Prostate gland (tissue), 2 donors: ENCODE measurements at regions not wholly inside any gene's neighbourhood (a gene's known extent, or its start where the extent isn't known, plus 50 kb on each side); places are given as distances from the start of the nearest gene placed in this dataset.

Source experiments
- DNase-seq: peaks from one replicate; pipeline ENCODE4 v3.0.0-alpha.2; 2019; ENCODE audit warnings: low spot score
- H3K27ac ChIP-seq, 2 donors: fragments of 200-600 bp; sonication (generic); 2 replicates each; pipeline ENCODE4 v1.5.1; 2017 to 2019
- H3K27me3 ChIP-seq: fragments of 200-600 bp; sonication (generic); replicated peaks from 2 replicates; pipeline ENCODE4 v1.5.1; 2019; ENCODE audit not compliant: insufficient read depth
- H3K36me3 ChIP-seq, 2 donors: fragments of 200-600 bp; sonication (generic); 1 replicate in 1 of 2; 2 replicates in 1 of 2; pipeline versions ENCODE4 v1.5.1 to v1.8.1; 2017 to 2019
- H3K4me1 ChIP-seq: fragments of 200-600 bp; sonication (generic); replicated peaks from 2 replicates; pipeline ENCODE4 v1.5.1; 2019
- H3K4me3 ChIP-seq, 2 donors: fragments of 200-600 bp; sonication (generic); 2 replicates each; pipeline ENCODE4 v1.5.1; 2017 to 2019
- H3K9me3 ChIP-seq: fragments of 200-600 bp; sonication (generic); 2 replicates; pipeline ENCODE4 v1.5.1; 2017
- CTCF ChIP-seq, 4 experiments: fragments of 200-600 bp in 2 of 4; fragments of 450-650 bp in 2 of 4; sonication (generic) in 2 of 4; IDR thresholded peaks; 1 replicate in 3 of 4; 2 replicates in 1 of 4; pipeline ENCODE4 v1.5.1; 2016 to 2019; ENCODE audit warnings: antibody characterized with exemption in 4 of 4, mild to moderate bottlenecking in 2 of 4, moderate library complexity in 2 of 4
- POLR2A ChIP-seq: fragments of 450-650 bp; IDR thresholded peaks from one replicate; pipeline ENCODE4 v1.6.1; 2016; ENCODE audit warnings: antibody characterized with exemption, mild to moderate bottlenecking
- POLR2AphosphoS5 ChIP-seq: sonication (generic); formaldehyde crosslinking; IDR thresholded peaks from one replicate; pipeline ENCODE4 v1.6.1; 2017; ENCODE audit warnings: antibody characterized with exemption
- WGBS: methylation state at CpG from one replicate; pipeline ENCODE4 v1.1.5; 2018; 5-methylcytosine and 5-hydroxymethylcytosine counted together
- intact Hi-C: fragments of 100-400 bp; cut with DNase I; formaldehyde crosslinking; loops from one replicate; pipeline ENCODE4 v1.14.2; 2022
- small RNA-seq, 2 donors: library from RNA; depleted of rRNA; stranded (forward); fragments of <200 nt; gene quantifications; one replicate each; pipeline ENCODE3, GENCODE V24; 2016

- H3K27ac ChIP-seq = no peak overlapping the region
- intact Hi-C loops = no loop called here
- no peak for TF ChIP-seq POLR2AphosphoS5
- no peak for TF ChIP-seq POLR2A
- no peak for TF ChIP-seq CTCF (IDR thresholded peaks at IDR 0.05)
- no peak overlapping the region for H3K4me3 ChIP-seq
- H3K36me3 ChIP-seq = no peaks in the 10 kb centered on the region
- no peaks in the 10 kb centered on the region for H3K27me3 ChIP-seq
- DNase-seq = no peak
- H3K4me1 ChIP-seq = no peaks in the 10 kb centered on the region
- WGBS = 55% methylated on average over 1 of the region's 1 CpG
- H3K9me3 ChIP-seq = no peaks in the 10 kb centered on the region
Observed at GRCh38 chr12:38587594-38587993, 271.0 kb downstream of the ALG10B start.

GRCh38 chr12:38588624-38589305 is 272.2 kb downstream of the ALG10B start:
- Histone ChIP-seq H3K36me3 (no peaks in the 10 kb centered on the region), H3K4me3 (no peak overlapping the region), H3K9me3 (no peaks in the 10 kb centered on the region), H3K4me1 (no peaks in the 10 kb centered on the region), H3K27ac (no peak overlapping the region), H3K27me3 (no peaks in the 10 kb centered on the region)
- DNase-seq = no peak
- intact Hi-C loops = no loop called here
- TF ChIP-seq POLR2AphosphoS5 = no peak
- TF ChIP-seq CTCF (IDR thresholded peaks at IDR 0.05) = no peak
- no peak for TF ChIP-seq POLR2A
- WGBS = 34% methylated on average over 4 of the region's 4 CpGs

GRCh38 chr12:38589306-38589632 is 272.7 kb downstream of the ALG10B start:
- DNase-seq = no peak
- WGBS = 58% methylated on average over 4 of the region's 4 CpGs
- intact Hi-C loops = no loop called here
- H3K27ac ChIP-seq = no peak overlapping the region
- TF ChIP-seq CTCF (IDR thresholded peaks at IDR 0.05) = no peak
- no peaks in the 10 kb centered on the region for H3K9me3 ChIP-seq
- no peaks in the 10 kb centered on the region for H3K4me1 ChIP-seq
- H3K4me3 ChIP-seq = no peak overlapping the region
- no peaks in the 10 kb centered on the region for H3K27me3 ChIP-seq
- H3K36me3 ChIP-seq = no peaks in the 10 kb centered on the region

- H3K27ac ChIP-seq = no peak overlapping the region
- TF ChIP-seq CTCF (IDR thresholded peaks at IDR 0.05) (no peak), POLR2A (no peak), POLR2AphosphoS5 (no peak)
- H3K4me1 ChIP-seq = no peaks in the 10 kb centered on the region
- no peak overlapping the region for H3K4me3 ChIP-seq
- H3K9me3 ChIP-seq = no peaks in the 10 kb centered on the region
- no peaks in the 10 kb centered on the region for H3K36me3 ChIP-seq
- intact Hi-C loops = no loop called here
- DNase-seq = no peak
- H3K27me3 ChIP-seq = no peaks in the 10 kb centered on the region
Observed at GRCh38 chr12:38601949-38602348, 285.4 kb downstream of the ALG10B start.

Small RNA genes in the stretch of these regions (small RNA-seq; reads per million reads assigned to genes)
- gene AC087897.1 = 0 reads per million in 2 donors
